ENCODE measurements at regions not wholly inside any gene's neighbourhood (a gene's known extent, or its start where the extent isn't known, plus 50 kb on each side); places are given as distances from the start of the nearest gene placed in this dataset.
"Not testable (repeated sequence)": the region's sequence is repeated elsewhere in the genome, so short reads cannot be mapped to it uniquely, and the experiment has no call there.

- DNase-seq (ENCODE audit: low read depth in 4 of 4, low spot score in 3 of 4) = no peak
Observed at GRCh38 chrX:145393702-145394235, 146.5 kb downstream of the SPANXN1 start.

GRCh38 chrX:145394344-145394743, 147.0 kb downstream of the SPANXN1 start:
- no peak for DNase-seq (ENCODE audit: low read depth in 4 of 4, low spot score in 3 of 4)

- no peak for DNase-seq (ENCODE audit: low read depth in 4 of 4, low spot score in 3 of 4)
Observed at GRCh38 chrX:145396612-145397011, 149.3 kb downstream of the SPANXN1 start.

GRCh38 chrX:145405012-145405411, 157.7 kb downstream of the SPANXN1 start:
- peak in 1 of 4 donors; percentile 0 for DNase-seq (ENCODE audit: low read depth in 4 of 4, low spot score in 3 of 4)

- no peak for DNase-seq (ENCODE audit: low read depth in 4 of 4, low spot score in 3 of 4)
Observed at GRCh38 chrX:145410622-145411021, 163.3 kb downstream of the SPANXN1 start.

- not testable (repeated sequence) for DNase-seq (ENCODE audit: low read depth in 4 of 4, low spot score in 3 of 4)
Observed at GRCh38 chrX:145436211-145436610, 188.9 kb downstream of the SPANXN1 start.

- no peak for DNase-seq (ENCODE audit: low read depth in 4 of 4, low spot score in 3 of 4)
Observed at GRCh38 chrX:145464650-145465049, 217.3 kb downstream of the SPANXN1 start.

- DNase-seq (ENCODE audit: low read depth in 4 of 4, low spot score in 3 of 4) = no peak
Observed at GRCh38 chrX:145475725-145476124, 228.4 kb downstream of the SPANXN1 start.

GRCh38 chrX:145484740-145485139, 237.4 kb downstream of the SPANXN1 start:
- DNase-seq (ENCODE audit: low read depth in 4 of 4, low spot score in 3 of 4) = no peak

- no peak for DNase-seq (ENCODE audit: low read depth in 4 of 4, low spot score in 3 of 4)
Observed at GRCh38 chrX:145502670-145503069, 255.4 kb downstream of the SPANXN1 start.

GRCh38 chrX:145506214-145506613, 258.9 kb downstream of the SPANXN1 start:
- DNase-seq (ENCODE audit: low read depth in 4 of 4, low spot score in 3 of 4) = no peak

- DNase-seq (ENCODE audit: low read depth in 4 of 4, low spot score in 3 of 4) = no peak
Observed at GRCh38 chrX:145524931-145525330, 277.6 kb downstream of the SPANXN1 start.

- DNase-seq (ENCODE audit: low read depth in 4 of 4, low spot score in 3 of 4) = no peak
Observed at GRCh38 chrX:145532176-145532780, 285.0 kb downstream of the SPANXN1 start.

- no peak for DNase-seq (ENCODE audit: low read depth in 4 of 4, low spot score in 3 of 4)
Observed at GRCh38 chrX:145533534-145533933, 284.1 kb upstream of the SLITRK2 start.

- no peak for DNase-seq (ENCODE audit: low read depth in 4 of 4, low spot score in 3 of 4)
Observed at GRCh38 chrX:145549496-145549895, 268.1 kb upstream of the SLITRK2 start.

GRCh38 chrX:145552643-145553042, 265.0 kb upstream of the SLITRK2 start:
- no peak for DNase-seq (ENCODE audit: low read depth in 4 of 4, low spot score in 3 of 4)

- DNase-seq (ENCODE audit: low read depth in 4 of 4, low spot score in 3 of 4) = no peak
Observed at GRCh38 chrX:145553702-145554101, 263.9 kb upstream of the SLITRK2 start.

- no peak for DNase-seq (ENCODE audit: low read depth in 4 of 4, low spot score in 3 of 4)
Observed at GRCh38 chrX:145563159-145563558, 254.5 kb upstream of the SLITRK2 start.

GRCh38 chrX:145609951-145610511, 207.6 kb upstream of the SLITRK2 start:
- no peak for DNase-seq (ENCODE audit: low read depth in 4 of 4, low spot score in 3 of 4)

- no peak for DNase-seq (ENCODE audit: low read depth in 4 of 4, low spot score in 3 of 4)
Observed at GRCh38 chrX:145613894-145614293, 203.7 kb upstream of the SLITRK2 start.

GRCh38 chrX:145620666-145621065, 197.0 kb upstream of the SLITRK2 start:
- no peak for DNase-seq (ENCODE audit: low read depth in 4 of 4, low spot score in 3 of 4)

- no peak for DNase-seq (ENCODE audit: low read depth in 4 of 4, low spot score in 3 of 4)
Observed at GRCh38 chrX:145623453-145623852, 194.2 kb upstream of the SLITRK2 start.
